ENCODE measurements at regions not wholly inside any gene's neighbourhood (a gene's known extent, or its start where the extent isn't known, plus 50 kb on each side); places are given as distances from the start of the nearest gene placed in this dataset.
"Not testable (repeated sequence)": the region's sequence is repeated elsewhere in the genome, so short reads cannot be mapped to it uniquely, and the experiment has no call there.

DNA sequence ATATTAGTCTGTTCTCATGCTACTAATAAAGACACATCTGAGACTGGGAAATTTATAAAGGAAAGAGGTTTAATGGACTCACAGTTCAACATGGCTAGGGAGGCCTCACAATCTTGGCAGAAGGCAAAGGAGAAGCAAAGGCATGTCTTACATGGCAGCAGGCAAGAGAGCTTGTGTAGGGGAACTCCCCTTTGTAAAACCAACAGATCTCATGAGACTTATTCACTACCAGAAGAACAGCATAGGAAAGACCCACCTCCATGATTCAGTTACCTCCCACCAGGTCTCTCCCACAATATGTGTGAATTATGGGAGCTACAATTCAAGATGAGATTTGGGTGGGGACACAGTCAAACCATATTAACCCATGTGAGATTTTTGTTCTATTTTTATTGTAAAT lies 244.5 kb upstream of the TRIB2 start:
- TF ChIP-seq, protein P1, sequence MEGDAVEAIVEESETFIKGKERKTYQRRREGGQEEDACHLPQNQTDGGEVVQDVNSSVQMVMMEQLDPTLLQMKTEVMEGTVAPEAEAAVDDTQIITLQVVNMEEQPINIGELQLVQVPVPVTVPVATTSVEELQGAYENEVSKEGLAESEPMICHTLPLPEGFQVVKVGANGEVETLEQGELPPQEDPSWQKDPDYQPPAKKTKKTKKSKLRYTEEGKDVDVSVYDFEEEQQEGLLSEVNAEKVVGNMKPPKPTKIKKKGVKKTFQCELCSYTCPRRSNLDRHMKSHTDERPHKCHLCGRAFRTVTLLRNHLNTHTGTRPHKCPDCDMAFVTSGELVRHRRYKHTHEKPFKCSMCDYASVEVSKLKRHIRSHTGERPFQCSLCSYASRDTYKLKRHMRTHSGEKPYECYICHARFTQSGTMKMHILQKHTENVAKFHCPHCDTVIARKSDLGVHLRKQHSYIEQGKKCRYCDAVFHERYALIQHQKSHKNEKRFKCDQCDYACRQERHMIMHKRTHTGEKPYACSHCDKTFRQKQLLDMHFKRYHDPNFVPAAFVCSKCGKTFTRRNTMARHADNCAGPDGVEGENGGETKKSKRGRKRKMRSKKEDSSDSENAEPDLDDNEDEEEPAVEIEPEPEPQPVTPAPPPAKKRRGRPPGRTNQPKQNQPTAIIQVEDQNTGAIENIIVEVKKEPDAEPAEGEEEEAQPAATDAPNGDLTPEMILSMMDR (IDR thresholded peaks at IDR 0.05), result not testable (repeated sequence)
- TF ChIP-seq POLR2AphosphoS5, POLR2A (IDR thresholded peaks at IDR 0.05): not testable (repeated sequence)
